Stimulated activated CD8-positive, alpha-beta memory T cell treated with anti-CD3 and anti-CD28 coated beads, Interleukin-15, amount 100 ng/mL, for 4 hours (primary cell): ENCODE measurements at regions not wholly inside any gene's neighbourhood (a gene's known extent, or its start where the extent isn't known, plus 50 kb on each side); places are given as distances from the start of the nearest gene placed in this dataset.

Experiments used
- DNase-seq, 2 donors: peaks; one replicate each; pipeline ENCODE4 v3.0.0-alpha.2; 2020; ENCODE audit warnings: low read depth in 2 of 2

- no peak for DNase-seq
These were observed 132.3 kb downstream of the TINAG start for GRCh38 chr6:54440549-54440948.

- DNase-seq: no peak
These were observed 132.8 kb downstream of the TINAG start for GRCh38 chr6:54441020-54441419.

- DNase-seq: no peak
These were observed 133.5 kb downstream of the TINAG start for GRCh38 chr6:54441687-54442248.

GRCh38 chr6:54445207-54445606 is 137.0 kb downstream of the TINAG start:
- no peak for DNase-seq

GRCh38 chr6:54448617-54449016 is 140.4 kb downstream of the TINAG start:
- no peak for DNase-seq

- DNase-seq: no peak
These were observed 143.3 kb downstream of the TINAG start for GRCh38 chr6:54451516-54451915.

GRCh38 chr6:54463354-54464024 is 155.2 kb downstream of the TINAG start:
- DNase-seq: no peak

- no peak for DNase-seq
These were observed 157.5 kb downstream of the TINAG start for GRCh38 chr6:54465649-54466300.

- DNase-seq: no peak
These were observed 159.1 kb downstream of the TINAG start for GRCh38 chr6:54467384-54467783.

- no peak for DNase-seq
These were observed 165.1 kb downstream of the TINAG start for GRCh38 chr6:54473328-54473727.

GRCh38 chr6:54474898-54475297 is 166.7 kb downstream of the TINAG start:
- no peak for DNase-seq

GRCh38 chr6:54481091-54481490 is 172.8 kb downstream of the TINAG start:
- no peak for DNase-seq

GRCh38 chr6:54491431-54491830 is 183.2 kb downstream of the TINAG start:
- no peak for DNase-seq

GRCh38 chr6:54493138-54493537 is 184.9 kb downstream of the TINAG start:
- DNase-seq: no peak

- no peak for DNase-seq
These were observed 194.9 kb downstream of the TINAG start for GRCh38 chr6:54503144-54503543.

- DNase-seq: no peak
These were observed 206.8 kb downstream of the TINAG start for GRCh38 chr6:54515013-54515412.

GRCh38 chr6:54515713-54516112 is 207.5 kb downstream of the TINAG start:
- no peak for DNase-seq

- DNase-seq: no peak
These were observed 208.1 kb downstream of the TINAG start for GRCh38 chr6:54516321-54516720.

- DNase-seq: no peak
These were observed 210.9 kb downstream of the TINAG start for GRCh38 chr6:54519161-54519560.

GRCh38 chr6:54525731-54526130 is 217.5 kb downstream of the TINAG start:
- DNase-seq: no peak

- no peak for DNase-seq
These were observed 225.3 kb downstream of the TINAG start for GRCh38 chr6:54533567-54533966.

- no peak for DNase-seq
These were observed 227.3 kb downstream of the TINAG start for GRCh38 chr6:54535568-54535967.

- no peak for DNase-seq
These were observed 233.3 kb downstream of the TINAG start for GRCh38 chr6:54541541-54541940.
